Adrenal gland (tissue), 9 donors: ENCODE measurements at regions not wholly inside any gene's neighbourhood (a gene's known extent, or its start where the extent isn't known, plus 50 kb on each side); places are given as distances from the start of the nearest gene placed in this dataset.

Experiments used
- DNase-seq, 7 donors: peaks; one replicate each; pipeline ENCODE4 v3.0.0-alpha.2; 2019 to 2020
- H3K27ac ChIP-seq, 5 donors: fragments of 200-600 bp; sonication (generic) in 4 of 5; 1 replicate in 3 of 5; 2 replicates in 2 of 5; pipeline versions ENCODE4 v1.5.1 to v1.8.0; 2016 to 2020; ENCODE audit warnings: mild to moderate bottlenecking in 1 of 5
- H3K27me3 ChIP-seq: fragments of 200-600 bp; 2 replicates; pipeline ENCODE4 v1.8.0; 2021
- H3K36me3 ChIP-seq, 2 donors: fragments of 200-600 bp; replicated peaks in 1 of 2; 1 replicate in 1 of 2; 2 replicates in 1 of 2; pipeline versions ENCODE4 v1.5.1 to v1.8.0; 2018 to 2022
- H3K4me1 ChIP-seq, 2 donors: fragments of 200-600 bp; replicated peaks in 1 of 2; 1 replicate in 1 of 2; 2 replicates in 1 of 2; pipeline versions ENCODE4 v1.5.1 to v1.8.0; 2018 to 2021
- H3K4me3 ChIP-seq, 4 donors: fragments of 200-600 bp; sonication (generic) in 3 of 4; one replicate each; pipeline ENCODE4 v1.5.1; 2016 to 2018
- H3K9me3 ChIP-seq, 3 donors: fragments of 200-600 bp; sonication (generic) in 1 of 3; replicated peaks in 1 of 3; 1 replicate in 2 of 3; 2 replicates in 1 of 3; pipeline versions ENCODE4 v1.5.1 to v1.8.0; 2016 to 2021
- CTCF ChIP-seq, 6 experiments: fragments of 450-650 bp in 4 of 6; fragments of 200-600 bp in 2 of 6; sonication (generic) in 1 of 6; IDR thresholded peaks; 1 replicate in 5 of 6; 2 replicates in 1 of 6; pipeline versions ENCODE4 v1.5.1 to v1.8.0; 2016 to 2021; ENCODE audit warnings: antibody characterized with exemption in 6 of 6, mild to moderate bottlenecking in 2 of 6, moderate library complexity in 1 of 6
- POLR2A ChIP-seq, 2 donors: fragments of 450-650 bp; IDR thresholded peaks; one replicate each; pipeline ENCODE4 v1.6.1; 2017; ENCODE audit warnings: antibody characterized with exemption in 2 of 2, mild to moderate bottlenecking in 2 of 2, moderate library complexity in 1 of 2
- WGBS, 4 donors: extraction: QIAGEN DNeasy Blood & Tissue Kit in 2 of 4; methylation state at CpG; one replicate each; pipeline versions ENCODE4 v1.1.5 to v1.1.7; 2013 to 2017; 5-methylcytosine and 5-hydroxymethylcytosine counted together
- intact Hi-C, 2 donors: fragments of 100-400 bp; cut with DNase I; formaldehyde crosslinking; loops; one replicate each; pipeline versions ENCODE4 v1.14.1 to v1.15.0; 2022 to 2023
- donor health status: healthy with polysubstance abuse.
- donor health status: Bipolar disorder and iron deficiency.
- donor health status: DM: yes; HTN: yes; CAD: no.
- donor health status: DM: no; HTN: no; CAD: no.
- donor health status: DM: no; HTN: no; CAD: no.

GRCh38 chr18:60656553-60656952, 284.0 kb upstream of the MC4R start:
- intact Hi-C loops = no loop called here
- Histone ChIP-seq H3K9me3 (peaks cover 0 to 5% (median 0%) of the 10 kb centered on the region in 3 donors), H3K27ac (no peak overlapping the region), H3K27me3 (no peaks in the 10 kb centered on the region), H3K36me3 (no peaks in the 10 kb centered on the region), H3K4me3 (no peak overlapping the region), H3K4me1 (no peaks in the 10 kb centered on the region)
- TF ChIP-seq CTCF (IDR thresholded peaks at IDR 0.05) = no peak
- no peak for TF ChIP-seq POLR2A (IDR thresholded peaks at IDR 0.05)
- no peak for DNase-seq
- WGBS, 4 donors = 44 to 66% (median 63%) methylated on average over 2 to 4 of the region's 4 CpGs

- TF ChIP-seq CTCF (IDR thresholded peaks at IDR 0.05) (no peak), POLR2A (IDR thresholded peaks at IDR 0.05) (no peak)
- no peak for DNase-seq
- H3K27ac ChIP-seq = no peak overlapping the region
- no peaks in the 10 kb centered on the region for H3K27me3 ChIP-seq
- WGBS, 4 donors = 87 to 94% (median 89%) methylated on average over 18 to 22 of the region's 22 CpGs
- H3K4me1 ChIP-seq = no peaks in the 10 kb centered on the region
- no peaks in the 10 kb centered on the region for H3K36me3 ChIP-seq
- no peak overlapping the region for H3K4me3 ChIP-seq
- intact Hi-C loops = no loop called here
- no peaks in the 10 kb centered on the region for H3K9me3 ChIP-seq
These were observed 289.9 kb upstream of the MC4R start for GRCh38 chr18:60662491-60662890.

GRCh38 chr18:60663060-60663989, 290.8 kb upstream of the MC4R start:
- TF ChIP-seq POLR2A (IDR thresholded peaks at IDR 0.05) (no peak), CTCF (IDR thresholded peaks at IDR 0.05) (no peak)
- H3K4me3 ChIP-seq = no peak overlapping the region
- no peaks in the 10 kb centered on the region for H3K36me3 ChIP-seq
- no peaks in the 10 kb centered on the region for H3K9me3 ChIP-seq
- no peaks in the 10 kb centered on the region for H3K4me1 ChIP-seq
- H3K27ac ChIP-seq = no peak overlapping the region
- H3K27me3 ChIP-seq = no peaks in the 10 kb centered on the region
- no peak for DNase-seq
- 91 to 94% (median 93%) methylated on average over 26 to 38 of the region's 38 CpGs for WGBS, 4 donors
- intact Hi-C loops = no loop called here

GRCh38 chr18:60664736-60665135, 292.2 kb upstream of the MC4R start:
- Histone ChIP-seq H3K27me3 (no peaks in the 10 kb centered on the region), H3K36me3 (no peaks in the 10 kb centered on the region), H3K4me1 (no peaks in the 10 kb centered on the region), H3K4me3 (no peak overlapping the region), H3K27ac (no peak overlapping the region), H3K9me3 (no peaks in the 10 kb centered on the region)
- no peak for DNase-seq
- TF ChIP-seq POLR2A (IDR thresholded peaks at IDR 0.05) (no peak), CTCF (IDR thresholded peaks at IDR 0.05) (no peak)
- intact Hi-C loops = no loop called here
- WGBS, 4 donors = 91 to 94% (median 91%) methylated on average over 4 of the region's 4 CpGs
